OCI-LY7 (cell line): ENCODE measurements at regions not wholly inside any gene's neighbourhood (a gene's known extent, or its start where the extent isn't known, plus 50 kb on each side); places are given as distances from the start of the nearest gene placed in this dataset.
"Not testable (repeated sequence)": the region's sequence is repeated elsewhere in the genome, so short reads cannot be mapped to it uniquely, and the experiment has no call there.

Experiments
- BruUV-seq: library from RNA; stranded (reverse); fragments of 400-500 nt; replicated peaks from 2 replicates; lab custom pipeline; 2021; lab: Mats Ljungman, UMichigan
- CTCF ChIA-PET: fragments of 300-600 bp; sonication (Branson Sonifier 250); formaldehyde crosslinking; loops from one replicate; lab custom pipeline; 2022; ENCODE audit warnings: antibody characterized with exemption; ENCODE audit not compliant: unreplicated experiment; lab: Charles Lee
- POLR2A ChIA-PET: fragments of 300-600 bp; sonication (Branson Sonifier 250); formaldehyde crosslinking; loops from one replicate; lab custom pipeline; 2022; ENCODE audit warnings: antibody characterized with exemption; lab: Charles Lee
- DNase-seq: peaks from one replicate; pipeline ENCODE4 v3.0.0-alpha.2; 2015; ENCODE audit warnings: low spot score
- H2AFZ ChIP-seq: fragments of 200-600 bp; sonication (generic), shearing (Covaris generic); 2 replicates; pipeline ENCODE4 v1.6.1; 2014; ENCODE audit warnings: mild to moderate bottlenecking, antibody characterized with exemption, low read length, moderate library complexity
- H3K27ac ChIP-seq: fragments of 200-600 bp; sonication (generic); 2 replicates; pipeline ENCODE4 v1.5.1; 2014; ENCODE audit warnings: mixed run types, low read depth, mild to moderate bottlenecking, moderate library complexity, low read length, inconsistent platforms; ENCODE audit not compliant: poor library complexity, severe bottlenecking
- H3K36me3 ChIP-seq: fragments of 200-600 bp; sonication (generic); 2 replicates; pipeline ENCODE4 v1.6.1; 2014; ENCODE audit warnings: mild to moderate bottlenecking, antibody characterized with exemption, low read length, moderate library complexity, mixed read lengths; ENCODE audit not compliant: insufficient read depth
- H3K4me1 ChIP-seq: fragments of 200-600 bp; sonication (generic); 2 replicates; pipeline ENCODE4 v1.5.1; 2014; ENCODE audit warnings: mild to moderate bottlenecking, low read length; ENCODE audit not compliant: insufficient read depth, poor library complexity, severe bottlenecking
- H3K4me2 ChIP-seq: fragments of 200-600 bp; sonication (generic); 2 replicates; pipeline ENCODE4 v1.6.1; 2014; ENCODE audit warnings: mild to moderate bottlenecking, low read length
- H3K4me3 ChIP-seq: fragments of 200-600 bp; sonication (generic); 2 replicates; pipeline ENCODE4 v1.5.1; 2014; ENCODE audit warnings: mild to moderate bottlenecking, low read depth, low read length; ENCODE audit not compliant: poor library complexity, severe bottlenecking
- H3K79me2 ChIP-seq: fragments of 200-600 bp; sonication (generic); 2 replicates; pipeline ENCODE4 v1.6.1; 2016; ENCODE audit warnings: low read depth, mild to moderate bottlenecking, low read length, moderate library complexity, mixed read lengths; ENCODE audit not compliant: insufficient read depth
- H3K9me2 ChIP-seq: fragments of 200-600 bp; sonication (generic); 2 replicates; pipeline ENCODE4 v1.6.1; 2016; ENCODE audit warnings: mild to moderate bottlenecking, low read length, mixed read lengths; ENCODE audit not compliant: insufficient read depth
- H3K9me3 ChIP-seq: fragments of 200-600 bp; sonication (generic); 2 replicates; pipeline ENCODE4 v1.6.1; 2014; ENCODE audit warnings: mild to moderate bottlenecking, mixed run types, low read length, mixed read lengths
- H4K20me1 ChIP-seq: fragments of 200-600 bp; sonication (generic); 2 replicates; pipeline ENCODE4 v1.6.1; 2014; ENCODE audit warnings: mild to moderate bottlenecking, antibody characterized with exemption, low read length, moderate library complexity, mixed read lengths; ENCODE audit not compliant: insufficient read depth
- CTCF ChIP-seq: fragments of 200-600 bp; sonication (generic); conservative IDR thresholded peaks from 2 replicates; pipeline ENCODE4 v1.5.1; 2014; ENCODE audit warnings: mild to moderate bottlenecking, antibody characterized with exemption, low read length, moderate library complexity, mixed read lengths
- EZH2phosphoT487 ChIP-seq: fragments of 200-600 bp; sonication (generic); IDR thresholded peaks from 2 replicates; pipeline ENCODE4 v1.6.1; 2018; ENCODE audit warnings: low read depth, borderline replicate concordance, mild to moderate bottlenecking, mixed run types, antibody characterized with exemption, low read length, moderate library complexity, mixed read lengths
- intact Hi-C: fragments of 100-400 bp; cut with micrococcal nuclease; formaldehyde crosslinking; loops from one replicate; pipeline ENCODE4 v1.10.0; 2022; ENCODE audit not compliant: unreplicated experiment

- intact Hi-C loops, result no loop called here
- Histone ChIP-seq H4K20me1 (no peaks in the 10 kb centered on the region), H3K9me3 (no peaks in the 10 kb centered on the region), H3K4me1 (no peaks in the 10 kb centered on the region), H3K79me2 (no peaks in the 10 kb centered on the region), H3K27ac (no peak overlapping the region), H2AFZ (no peak overlapping the region), H3K36me3 (no peaks in the 10 kb centered on the region), H3K4me2 (no peak overlapping the region), H3K9me2 (no peaks in the 10 kb centered on the region), H3K4me3 (no peak overlapping the region)
- no TSS peak for BruUV-seq
- ChIA-PET POLR2A (no interaction called here), CTCF (no interaction called here)
- TF ChIP-seq EZH2phosphoT487 (no peak), CTCF (no peak)
- no peak for DNase-seq
These were observed 257.0 kb upstream of the AGTR2 start for GRCh38 chrX:115913575-115913974.

GRCh38 chrX:115915625-115916024 is 254.9 kb upstream of the AGTR2 start:
- H3K4me3 ChIP-seq, CTCF ChIA-PET, H3K4me1 ChIP-seq, H3K27ac ChIP-seq, H3K9me2 ChIP-seq, H3K79me2 ChIP-seq, DNase-seq, H4K20me1 ChIP-seq, H2AFZ ChIP-seq, intact Hi-C loops, POLR2A ChIA-PET, H3K9me3 ChIP-seq, H3K4me2 ChIP-seq, BruUV-seq, H3K36me3 ChIP-seq: not testable (repeated sequence)

GRCh38 chrX:115929480-115929879 is 241.1 kb upstream of the AGTR2 start:
- no peaks in the 10 kb centered on the region for H3K79me2 ChIP-seq
- TF ChIP-seq EZH2phosphoT487 (no peak), CTCF (no peak)
- H3K4me2 ChIP-seq, result no peak overlapping the region
- ChIA-PET POLR2A (no interaction called here), CTCF (no interaction called here)
- intact Hi-C loops, result no loop called here
- no peaks in the 10 kb centered on the region for H3K9me3 ChIP-seq
- no peak overlapping the region for H3K27ac ChIP-seq
- H3K9me2 ChIP-seq, result no peaks in the 10 kb centered on the region
- BruUV-seq, result no TSS peak
- no peak overlapping the region for H2AFZ ChIP-seq
- no peaks in the 10 kb centered on the region for H3K4me1 ChIP-seq
- H4K20me1 ChIP-seq, result no peaks in the 10 kb centered on the region
- no peak overlapping the region for H3K4me3 ChIP-seq
- no peaks in the 10 kb centered on the region for H3K36me3 ChIP-seq
- no peak for DNase-seq
